ENCODE measurements at regions not wholly inside any gene's neighbourhood (a gene's known extent, or its start where the extent isn't known, plus 50 kb on each side); places are given as distances from the start of the nearest gene placed in this dataset.

DNA sequence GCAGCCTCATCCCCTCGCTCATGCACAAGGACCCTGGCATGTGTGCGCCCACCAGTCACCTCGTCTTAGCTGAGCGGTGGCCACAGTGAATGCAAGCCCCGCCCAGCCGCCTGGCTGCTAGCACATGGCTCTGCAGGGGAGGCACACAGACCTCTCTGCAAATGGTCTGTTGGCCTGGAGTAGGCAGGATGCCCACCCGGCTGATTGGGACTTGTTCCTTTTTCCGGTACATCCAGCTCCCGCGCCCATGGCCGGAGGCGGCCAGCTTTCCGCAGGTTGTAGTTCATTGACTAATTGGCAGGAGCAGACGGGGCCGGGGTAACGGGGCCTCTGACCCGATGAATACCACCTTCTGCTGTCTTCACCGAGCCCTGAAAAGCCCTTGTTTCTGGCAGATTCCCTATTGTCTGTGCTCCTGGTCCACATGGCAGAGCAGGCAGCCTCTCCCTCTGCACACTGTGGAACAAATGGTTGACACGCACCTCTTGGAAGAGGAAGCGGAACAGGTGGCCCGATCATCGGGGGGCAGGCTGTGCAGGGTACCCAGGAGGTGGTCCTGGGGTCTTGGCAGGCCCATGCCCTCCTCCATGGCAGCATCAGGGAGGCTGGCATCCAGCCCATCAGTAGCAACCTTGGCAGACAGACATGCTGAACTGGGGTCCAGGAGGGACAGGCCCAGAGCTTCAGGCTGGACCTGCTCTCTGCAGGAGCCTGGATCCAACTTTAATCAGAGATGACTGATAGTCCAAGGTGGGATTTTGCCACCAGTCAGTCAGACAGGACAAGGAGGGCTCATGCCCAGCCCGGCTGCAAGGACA is 1512.0 kb downstream of the BRD1 start:
- ATAC-seq (replicated peaks) (no peak), DNase-seq (no peak)
- Mint-ChIP-seq H3K9me3 (peaks cover 8 to 25% of the 10 kb centered on the region in 2 donors), H3K4me1 (no peaks in the 10 kb centered on the region), H3K36me3 (peaks cover 0 to 3% of the 10 kb centered on the region in 2 donors), H3K27me3 (peaks cover 11 to 29% of the 10 kb centered on the region in 2 donors), H3K27ac (no peak overlapping the region), H3K4me3 (no peak overlapping the region)

DNA sequence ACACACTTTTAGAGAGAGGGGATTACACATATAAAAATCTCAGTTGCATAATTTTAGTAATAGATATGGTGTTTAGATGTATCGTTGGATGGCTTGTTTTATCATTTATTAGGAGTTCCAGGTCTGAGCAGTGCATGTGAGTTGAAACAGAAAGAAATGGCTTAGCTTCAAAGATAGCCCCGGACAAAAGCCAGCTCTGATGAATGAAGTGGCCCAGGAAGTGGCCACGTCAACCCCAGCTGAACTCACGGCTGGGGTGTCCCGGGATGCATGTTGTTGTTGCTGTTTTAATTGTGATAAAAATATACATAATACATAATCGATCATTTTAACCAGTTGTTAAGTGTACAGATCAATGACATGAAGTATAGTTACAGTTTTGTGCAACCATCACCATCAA is 1513.6 kb downstream of the BRD1 start:
- H3K27ac Mint-ChIP-seq, result no peak overlapping the region
- no peak for DNase-seq
- H3K4me3 Mint-ChIP-seq, result no peak overlapping the region
- H3K27me3 Mint-ChIP-seq, result peaks cover 4 to 15% of the 10 kb centered on the region in 2 donors
- H3K9me3 Mint-ChIP-seq, result peaks cover 8 to 27% of the 10 kb centered on the region in 2 donors
- no peak for ATAC-seq (replicated peaks)
- H3K4me1 Mint-ChIP-seq, result no peaks in the 10 kb centered on the region
- peaks cover 0 to 3% of the 10 kb centered on the region in 2 donors for H3K36me3 Mint-ChIP-seq

DNA sequence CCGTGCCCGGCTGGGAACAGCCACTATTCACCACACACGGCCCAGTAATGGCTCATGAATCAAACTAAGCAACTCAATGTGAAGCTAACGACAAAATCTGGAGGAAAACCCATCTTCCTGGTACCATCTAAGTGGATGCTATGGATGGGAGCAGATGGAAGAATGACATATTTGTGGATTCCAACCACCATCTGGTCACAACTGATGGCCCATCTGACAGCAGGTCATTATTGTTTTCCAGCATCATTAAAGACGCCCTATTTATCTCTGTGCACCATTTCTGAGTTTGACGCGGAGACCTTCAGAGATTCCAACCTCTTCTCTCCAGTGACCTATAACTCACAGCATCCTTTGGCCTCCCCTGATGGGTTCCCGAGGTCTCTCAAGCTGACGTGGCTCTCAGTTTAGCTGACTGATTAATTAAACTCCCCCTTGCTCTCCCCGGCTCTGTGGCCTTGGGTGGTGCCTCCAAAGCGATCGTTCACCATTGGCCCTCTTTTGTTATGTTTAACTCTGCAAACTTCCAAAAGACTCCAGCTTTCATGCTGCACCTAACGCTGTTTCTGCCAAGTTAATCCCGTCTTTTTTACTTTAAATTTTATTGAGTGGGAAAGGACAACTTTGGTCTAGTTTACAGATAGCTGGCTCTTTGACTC is 1514.4 kb downstream of the BRD1 start:
- H3K9me3 Mint-ChIP-seq, result peaks cover 8 to 27% of the 10 kb centered on the region in 2 donors
- H3K36me3 Mint-ChIP-seq, result peaks cover 0 to 3% of the 10 kb centered on the region in 2 donors
- DNase-seq (no peak), ATAC-seq (replicated peaks) (no peak)
- H3K4me3 Mint-ChIP-seq, result no peak overlapping the region
- peaks cover 0 to 9% of the 10 kb centered on the region in 2 donors for H3K27me3 Mint-ChIP-seq
- H3K4me1 Mint-ChIP-seq, result no peaks in the 10 kb centered on the region
- H3K27ac Mint-ChIP-seq, result no peak overlapping the region

DNA sequence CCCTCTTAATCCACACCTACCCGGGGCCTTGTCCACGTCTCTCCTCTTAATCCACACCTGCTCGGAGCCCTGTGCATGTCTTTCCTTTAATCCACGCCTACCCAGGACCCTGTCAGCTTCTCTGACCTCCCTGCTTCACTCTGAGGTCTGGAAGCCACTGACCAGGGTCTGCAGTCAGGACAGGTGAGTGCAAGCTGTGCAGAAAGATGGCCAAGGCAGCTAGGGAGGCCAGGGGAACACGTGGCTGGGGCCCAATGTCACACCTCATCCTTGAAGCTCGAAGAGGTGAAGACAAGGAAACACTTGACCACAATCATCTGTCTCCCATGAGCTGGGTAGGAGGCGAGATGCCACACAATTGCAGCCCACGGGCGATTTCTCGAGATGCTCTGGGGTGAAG is 1516.9 kb downstream of the BRD1 start:
- Mint-ChIP-seq H3K4me1 (no peaks in the 10 kb centered on the region), H3K27me3 (peaks cover 6 to 22% of the 10 kb centered on the region in 2 donors), H3K4me3 (no peak overlapping the region), H3K27ac (no peak overlapping the region), H3K9me3 (peaks cover 8 to 27% of the 10 kb centered on the region in 2 donors), H3K36me3 (peaks cover 0 to 3% of the 10 kb centered on the region in 2 donors)
- no peak for DNase-seq
- no peak for ATAC-seq (replicated peaks)

DNA sequence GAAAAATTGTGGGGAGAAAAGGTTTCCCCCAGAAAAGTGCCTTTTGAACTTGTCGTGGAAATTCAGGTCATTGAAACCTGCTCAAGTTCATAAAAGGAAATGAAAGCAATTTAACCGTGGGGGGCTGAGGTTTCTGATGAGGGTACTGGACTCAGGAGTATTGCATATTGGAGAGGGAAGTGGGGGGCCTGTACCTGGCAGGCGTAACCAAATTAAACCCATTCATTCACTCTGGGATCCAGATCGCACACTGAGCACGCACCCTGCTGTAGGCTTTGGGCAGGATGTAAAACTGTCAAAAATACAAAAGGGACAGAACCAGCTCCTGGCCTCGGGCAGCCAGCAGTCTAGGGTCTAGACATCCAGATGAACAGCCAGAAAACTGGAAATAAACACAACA is 1517.4 kb downstream of the BRD1 start:
- H3K27ac Mint-ChIP-seq, result no peak overlapping the region
- DNase-seq (no peak), ATAC-seq (replicated peaks) (no peak)
- H3K4me1 Mint-ChIP-seq, result no peaks in the 10 kb centered on the region
- H3K36me3 Mint-ChIP-seq, result peaks cover 0 to 3% of the 10 kb centered on the region in 2 donors
- H3K27me3 Mint-ChIP-seq, result peaks cover 7 to 22% of the 10 kb centered on the region in 2 donors
- H3K4me3 Mint-ChIP-seq, result no peak overlapping the region
- H3K9me3 Mint-ChIP-seq, result peaks cover 8 to 27% of the 10 kb centered on the region in 2 donors

DNA sequence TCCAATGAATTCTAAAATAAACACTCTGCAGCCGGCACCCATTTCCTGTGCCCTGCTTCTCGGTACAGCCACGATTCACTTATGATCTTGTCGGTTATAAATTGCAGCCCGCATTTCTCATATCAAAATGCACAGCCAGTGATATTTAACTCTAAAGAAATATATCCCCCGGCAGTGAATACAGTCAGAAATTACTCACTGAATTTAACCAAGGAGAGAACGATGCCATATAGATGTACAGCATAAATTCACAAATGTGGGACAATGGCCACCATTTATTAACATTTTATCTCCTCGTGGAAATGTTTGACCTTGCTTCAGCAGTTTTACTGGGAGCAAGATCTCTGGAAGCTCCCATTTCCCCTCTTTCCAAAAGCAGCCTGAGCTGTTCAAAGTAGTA is 1517.8 kb downstream of the BRD1 start:
- peaks cover 8 to 27% of the 10 kb centered on the region in 2 donors for H3K9me3 Mint-ChIP-seq
- peaks cover 12 to 23% of the 10 kb centered on the region in 2 donors for H3K27me3 Mint-ChIP-seq
- peaks cover 0 to 3% of the 10 kb centered on the region in 2 donors for H3K36me3 Mint-ChIP-seq
- no peak overlapping the region for H3K4me3 Mint-ChIP-seq
- H3K4me1 Mint-ChIP-seq, result no peaks in the 10 kb centered on the region
- DNase-seq, result no peak
- H3K27ac Mint-ChIP-seq, result no peak overlapping the region
- ATAC-seq (replicated peaks), result no peak

DNA sequence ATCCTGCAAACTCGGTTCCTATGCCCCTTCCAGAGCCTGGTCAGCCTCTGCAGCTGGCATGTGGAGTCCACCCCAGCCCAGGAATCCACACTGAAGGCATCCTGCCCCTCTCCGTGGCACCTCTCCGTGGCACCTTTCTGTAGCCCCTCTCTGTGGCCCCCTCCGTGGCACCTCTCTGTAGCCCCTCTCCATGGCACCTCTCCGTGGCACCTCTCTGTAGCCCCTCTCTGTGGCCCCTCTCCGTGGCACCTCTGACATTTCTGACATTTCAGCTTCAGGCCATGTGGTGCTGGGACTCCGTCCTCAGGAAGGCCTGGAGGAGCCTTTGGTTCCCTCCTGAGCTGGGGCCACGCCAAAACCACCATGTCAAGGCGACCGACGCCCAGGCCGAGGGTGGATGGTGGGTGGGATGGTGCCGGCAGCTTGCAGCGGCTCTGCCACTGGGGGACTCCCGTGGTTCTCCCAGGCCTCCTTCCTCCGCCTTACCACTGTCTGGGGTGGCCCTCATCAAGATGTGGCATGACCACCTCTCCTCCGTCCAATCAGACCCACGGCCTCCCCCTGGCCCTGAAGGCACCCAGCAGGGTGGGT is 1518.5 kb downstream of the BRD1 start:
- ATAC-seq (replicated peaks) (no peak), DNase-seq (no peak)
- Mint-ChIP-seq H3K4me3 (no peak overlapping the region), H3K27me3 (peaks cover 14 to 29% of the 10 kb centered on the region in 2 donors), H3K27ac (no peak overlapping the region), H3K9me3 (peaks cover 8 to 27% of the 10 kb centered on the region in 2 donors), H3K4me1 (no peaks in the 10 kb centered on the region), H3K36me3 (peaks cover 0 to 3% of the 10 kb centered on the region in 2 donors)

DNA sequence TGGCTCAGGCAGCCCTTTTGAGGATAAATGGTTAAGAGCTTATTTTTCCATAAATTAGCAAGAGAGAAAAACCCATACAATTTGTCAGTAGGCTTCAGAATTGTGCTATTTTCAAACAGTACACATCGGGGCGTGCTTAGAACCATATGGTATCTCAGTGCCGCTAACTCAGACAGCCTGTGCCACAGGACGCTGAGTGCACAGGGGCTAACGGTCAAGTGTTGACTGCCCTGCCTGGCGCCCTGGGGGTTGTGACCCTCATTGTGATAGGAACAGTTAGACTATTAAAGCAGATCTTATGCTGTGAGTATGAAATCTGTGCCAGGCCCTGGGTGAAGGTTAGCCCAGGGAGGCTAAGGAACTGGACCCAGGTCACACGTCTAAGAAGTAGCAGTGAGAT is 1519.7 kb downstream of the BRD1 start:
- Mint-ChIP-seq H3K4me1 (no peaks in the 10 kb centered on the region), H3K27ac (no peak overlapping the region), H3K9me3 (peaks cover 8 to 20% of the 10 kb centered on the region in 2 donors), H3K36me3 (peaks cover 0 to 3% of the 10 kb centered on the region in 2 donors), H3K4me3 (no peak overlapping the region), H3K27me3 (peaks cover 14 to 33% of the 10 kb centered on the region in 2 donors)
- DNase-seq (no peak), ATAC-seq (replicated peaks) (no peak)

DNA sequence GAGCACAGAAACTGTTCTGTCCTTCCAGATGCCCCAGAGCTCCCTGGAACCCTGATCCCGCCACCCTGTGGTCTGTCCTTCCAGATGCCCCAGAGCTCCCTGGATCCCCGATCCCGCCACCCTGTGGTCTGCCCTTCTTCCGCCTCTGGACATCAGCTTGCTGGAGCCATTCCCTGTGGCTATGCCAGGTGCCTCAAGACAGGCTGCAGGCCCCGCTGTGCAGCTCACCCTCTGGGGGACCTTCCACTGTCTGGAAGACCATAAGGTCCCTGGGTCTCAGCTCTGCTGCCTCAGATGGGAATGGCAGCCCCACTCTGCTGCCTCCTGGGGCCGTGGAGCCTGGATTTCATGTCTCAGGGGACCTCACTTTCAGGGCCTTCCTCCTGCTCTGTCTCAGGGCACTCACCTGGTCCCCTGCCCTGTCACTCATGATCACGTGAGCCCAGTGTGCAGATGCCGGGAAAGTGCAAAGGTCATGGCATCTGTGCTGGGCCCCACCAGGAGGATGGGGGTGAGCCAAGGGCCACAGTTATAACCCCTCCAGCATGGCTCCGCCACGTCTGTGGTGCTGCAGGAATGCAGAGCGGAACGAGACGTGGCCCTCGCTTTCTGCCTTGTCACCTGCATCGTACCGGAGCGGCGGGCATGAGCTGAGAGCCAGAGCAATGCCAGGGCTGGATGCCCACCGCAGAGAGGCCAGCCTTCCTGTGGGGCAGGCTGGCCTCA is 1520.7 kb downstream of the BRD1 start:
- Mint-ChIP-seq H3K36me3 (peaks cover 0 to 3% of the 10 kb centered on the region in 2 donors), H3K9me3 (peaks cover 3 to 13% of the 10 kb centered on the region in 2 donors), H3K4me1 (no peaks in the 10 kb centered on the region), H3K4me3 (no peak overlapping the region), H3K27me3 (peaks cover 14 to 33% of the 10 kb centered on the region in 2 donors), H3K27ac (no peak overlapping the region)
- ATAC-seq (replicated peaks) (no peak), DNase-seq (no peak)

DNA sequence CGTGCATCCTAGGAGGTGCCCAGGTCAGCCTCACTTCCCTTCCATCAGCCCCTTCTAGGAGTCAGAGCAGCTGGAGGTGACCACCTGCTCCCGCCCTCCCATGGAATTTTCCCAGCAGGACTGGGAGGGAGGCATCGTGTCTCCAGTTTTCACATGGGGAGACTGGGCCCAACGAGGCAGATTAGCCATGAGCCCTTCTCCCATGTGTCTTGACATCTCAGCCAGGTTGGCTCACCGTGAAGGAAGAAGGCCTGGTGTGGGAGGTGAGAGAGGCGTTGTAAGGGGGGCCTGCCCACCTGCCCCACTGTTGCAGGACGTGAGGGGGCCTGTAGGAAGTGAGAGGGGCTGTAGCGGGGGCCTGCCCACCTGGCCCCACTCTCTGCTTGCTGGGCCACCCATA is 1521.4 kb downstream of the BRD1 start:
- peaks cover 0 to 8% of the 10 kb centered on the region in 2 donors for H3K9me3 Mint-ChIP-seq
- H3K27me3 Mint-ChIP-seq, result peaks cover 14 to 39% of the 10 kb centered on the region in 2 donors
- no peak overlapping the region for H3K4me3 Mint-ChIP-seq
- ATAC-seq (replicated peaks), result no peak
- H3K36me3 Mint-ChIP-seq, result no peaks in the 10 kb centered on the region
- H3K27ac Mint-ChIP-seq, result no peak overlapping the region
- no peak for DNase-seq
- no peaks in the 10 kb centered on the region for H3K4me1 Mint-ChIP-seq

DNA sequence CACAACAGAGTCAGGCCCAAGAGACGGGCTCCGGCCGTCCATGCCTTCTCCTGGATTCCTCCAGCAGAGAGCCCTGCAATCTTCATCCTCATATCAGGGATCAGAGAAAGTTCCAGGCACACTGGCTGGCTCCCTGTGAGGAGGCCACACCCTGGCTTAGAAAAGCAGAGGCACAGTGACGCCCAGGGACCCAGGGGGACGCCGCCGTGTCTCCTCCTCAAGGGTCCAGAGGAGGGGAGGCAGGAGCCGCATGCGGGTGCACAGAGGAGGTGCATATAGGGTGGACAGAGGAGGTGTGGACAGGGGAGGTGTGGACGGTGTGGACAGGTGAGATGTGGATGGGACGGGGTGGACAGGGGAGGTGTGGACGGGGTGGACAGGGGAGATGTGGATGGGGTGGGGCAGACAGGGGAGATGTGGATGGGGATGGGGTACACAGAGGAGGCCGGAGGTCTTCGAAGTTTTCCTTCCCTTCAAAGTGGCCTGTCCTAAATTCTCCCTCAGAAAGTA is 1521.9 kb downstream of the BRD1 start:
- ATAC-seq (replicated peaks) (no peak), DNase-seq (no peak)
- no peaks in the 10 kb centered on the region for H3K4me1 Mint-ChIP-seq
- H3K4me3 Mint-ChIP-seq, result no peak overlapping the region
- no peaks in the 10 kb centered on the region for H3K36me3 Mint-ChIP-seq
- H3K9me3 Mint-ChIP-seq, result peaks cover 0 to 3% of the 10 kb centered on the region in 2 donors
- no peak overlapping the region for H3K27ac Mint-ChIP-seq
- H3K27me3 Mint-ChIP-seq, result peaks cover 14 to 39% of the 10 kb centered on the region in 2 donors

DNA sequence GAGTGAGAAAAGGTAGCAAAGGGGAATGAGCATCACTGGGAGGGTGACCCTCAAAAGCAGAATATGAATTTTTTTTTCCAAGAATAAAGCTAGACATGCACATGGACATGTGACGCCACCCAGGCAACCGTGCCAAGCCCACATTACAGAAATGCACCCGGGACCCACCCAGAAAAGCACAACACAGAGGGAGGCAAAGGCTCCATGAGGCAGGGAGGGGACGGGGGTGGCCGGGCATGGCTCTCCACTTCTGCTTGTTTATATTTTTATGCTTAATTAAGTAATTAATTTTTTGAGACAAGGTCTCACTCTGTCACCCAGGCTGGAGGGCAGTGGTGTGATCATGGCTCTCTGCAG is 1524.3 kb downstream of the BRD1 start:
- Mint-ChIP-seq H3K9me3 (no peaks in the 10 kb centered on the region), H3K27me3 (peaks cover 29 to 47% of the 10 kb centered on the region in 2 donors), H3K4me3 (no peak overlapping the region), H3K36me3 (peaks cover 0 to 1% of the 10 kb centered on the region in 2 donors), H3K4me1 (no peaks in the 10 kb centered on the region), H3K27ac (no peak overlapping the region)
- ATAC-seq (replicated peaks) (no peak), DNase-seq (no peak)

DNA sequence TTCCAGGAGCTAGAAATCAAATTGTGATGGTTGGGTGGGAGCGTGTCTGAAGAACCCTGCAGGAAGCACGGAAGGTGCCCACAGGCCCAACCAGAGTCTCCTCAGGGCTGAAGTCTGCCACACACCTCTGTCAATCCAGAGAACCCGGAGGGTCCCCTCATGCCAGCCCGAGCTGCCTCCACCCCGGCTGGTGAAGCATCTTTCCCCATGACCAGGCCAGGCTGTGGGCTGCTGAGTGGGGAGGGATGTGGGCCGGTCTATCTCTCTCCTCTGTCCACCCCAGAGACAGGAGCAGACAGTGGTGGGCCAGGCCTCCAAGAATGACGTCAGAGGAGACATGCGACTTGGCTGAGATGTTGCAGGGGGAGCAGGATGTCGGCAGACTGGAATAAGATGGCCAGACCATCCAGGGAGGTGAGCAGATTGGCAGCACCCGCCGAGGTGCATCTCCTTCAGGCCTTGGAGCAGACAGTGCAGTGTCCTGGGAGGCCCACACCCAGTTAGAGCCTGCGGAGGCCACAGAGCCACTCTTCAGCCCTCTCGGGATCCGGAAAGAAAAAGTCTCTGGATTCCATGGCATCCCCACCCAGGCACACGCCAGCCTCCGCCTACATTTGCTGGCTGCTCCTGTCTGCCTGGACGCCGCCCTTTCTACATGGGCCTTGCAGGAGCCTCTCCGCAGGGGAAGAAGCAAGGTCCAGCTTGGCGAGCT is 1524.9 kb downstream of the BRD1 start:
- DNase-seq (no peak), ATAC-seq (replicated peaks) (no peak)
- Mint-ChIP-seq H3K27me3 (peaks cover 29 to 47% of the 10 kb centered on the region in 2 donors), H3K4me3 (no peak overlapping the region), H3K4me1 (no peaks in the 10 kb centered on the region), H3K9me3 (no peaks in the 10 kb centered on the region), H3K36me3 (peaks cover 0 to 1% of the 10 kb centered on the region in 2 donors), H3K27ac (no peak overlapping the region)
